IMR-90 (cell line): ENCODE measurements at regions not wholly inside any gene's neighbourhood (a gene's known extent, or its start where the extent isn't known, plus 50 kb on each side); places are given as distances from the start of the nearest gene placed in this dataset.

Experiments
- ATAC-seq: fragments of 200-7000 bp; cut with Tn5 transposase; 2 replicates; pipeline ENCODE4 v1.9.1; 2020; ENCODE audit warnings: low read depth, mild to moderate bottlenecking, moderate library complexity
- BruUV-seq: library from RNA; stranded (reverse); fragments of 400-500 nt; replicated peaks from 2 replicates; lab custom pipeline; 2021; lab: Mats Ljungman, UMichigan
- CTCF ChIA-PET: fragments of 300-600 bp; formaldehyde crosslinking; extraction: SDS; loops from one replicate; lab custom pipeline; 2021; ENCODE audit warnings: antibody characterized with exemption; lab: Yijun Ruan, JAX
- POLR2A ChIA-PET: fragments of 300-600 bp; sonication (Branson Sonifier 250); formaldehyde crosslinking; loops from one replicate; lab custom pipeline; 2022; ENCODE audit warnings: antibody characterized with exemption; ENCODE audit not compliant: unreplicated experiment; lab: Charles Lee
- DNase-seq: peaks from one replicate; pipeline ENCODE4 v3.0.0; 2013
- H2AFZ ChIP-seq: replicated peaks from 2 replicates; pipeline ENCODE3; 2013; ENCODE audit warnings: low read length, mild to moderate bottlenecking; ENCODE audit not compliant: poor library complexity
- H2AK5ac ChIP-seq: 2 replicates; pipeline ENCODE4 v1.6.1; 2013; ENCODE audit warnings: low read depth, low read length, inconsistent platforms
- H2AK9ac ChIP-seq: replicated peaks from 2 replicates; pipeline ENCODE3; 2013; ENCODE audit warnings: mild to moderate bottlenecking, low read depth, low read length, moderate library complexity; ENCODE audit not compliant: poor library complexity
- H2BK120ac ChIP-seq: 2 replicates; pipeline ENCODE4 v1.6.1; 2013; ENCODE audit warnings: low read depth, low read length, inconsistent platforms
- H2BK15ac ChIP-seq: 3 replicates; pipeline ENCODE4 v1.6.1; 2013; ENCODE audit warnings: low read depth, low read length, inconsistent platforms
- H2BK20ac ChIP-seq: 2 replicates; pipeline ENCODE4 v1.6.1; 2013; ENCODE audit warnings: low read depth, mild to moderate bottlenecking, inconsistent platforms, low read length, moderate library complexity
- H2BK5ac ChIP-seq: 2 replicates; pipeline ENCODE4 v1.6.1; 2013; ENCODE audit warnings: mild to moderate bottlenecking, low read depth, low read length, inconsistent platforms; ENCODE audit not compliant: poor library complexity, severe bottlenecking
- H3K14ac ChIP-seq: replicated peaks from 2 replicates; pipeline ENCODE4 v1.6.1; 2013; ENCODE audit warnings: low read depth, low read length, inconsistent platforms
- H3K18ac ChIP-seq: 2 replicates; pipeline ENCODE4 v1.6.1; 2013; ENCODE audit warnings: low read depth, low read length, control low read depth
- H3K23ac ChIP-seq: 2 replicates; pipeline ENCODE4 v1.6.1; 2013; ENCODE audit warnings: low read depth, low read length, inconsistent platforms
- H3K27ac ChIP-seq: 2 replicates; pipeline ENCODE4 v1.5.1; 2013; ENCODE audit warnings: mild to moderate bottlenecking, control low read depth, low read length; ENCODE audit not compliant: insufficient read depth
- H3K27me3 ChIP-seq: 2 replicates; pipeline ENCODE4 v1.6.1; 2013; ENCODE audit warnings: low read length; ENCODE audit not compliant: control insufficient read depth, insufficient read depth
- H3K36me3 ChIP-seq: 2 replicates; pipeline ENCODE4 v1.6.1; 2013; ENCODE audit warnings: low read length, mixed read lengths; ENCODE audit not compliant: control insufficient read depth, insufficient read depth
- H3K4ac ChIP-seq: 2 replicates; pipeline ENCODE4 v1.6.1; 2013; ENCODE audit warnings: low read depth, low read length, inconsistent platforms
- H3K4me1 ChIP-seq: 2 replicates; pipeline ENCODE4 v1.6.1; 2013; ENCODE audit warnings: low read length, mixed read lengths; ENCODE audit not compliant: control insufficient read depth, insufficient read depth
- H3K4me2 ChIP-seq: 2 replicates; pipeline ENCODE4 v1.6.1; 2013; ENCODE audit warnings: low read depth, mild to moderate bottlenecking, control low read depth, low read length, moderate library complexity
- H3K4me3 ChIP-seq: 2 replicates; pipeline ENCODE4 v1.5.1; 2013; ENCODE audit warnings: low read depth, mild to moderate bottlenecking, control low read depth, low read length, moderate library complexity; ENCODE audit not compliant: insufficient read depth
- H3K56ac ChIP-seq: 2 replicates; pipeline ENCODE4 v1.6.1; 2013; ENCODE audit warnings: low read length, inconsistent platforms; ENCODE audit not compliant: insufficient read depth; ENCODE audit errors: extremely low read depth
- H3K79me1 ChIP-seq, 2 experiments: 2 replicates each; pipeline ENCODE4 v1.6.1; 2013; ENCODE audit warnings: low read length in 2 of 2, inconsistent platforms in 1 of 2, low read depth in 1 of 2
- H3K9ac ChIP-seq: 2 replicates; pipeline ENCODE4 v1.6.1; 2013; ENCODE audit warnings: low read depth, low read length, control low read depth
- H3K9me1 ChIP-seq: 2 replicates; pipeline ENCODE4 v1.6.1; 2013; ENCODE audit warnings: low read length, inconsistent platforms; ENCODE audit not compliant: insufficient read depth
- H3K9me3 ChIP-seq: 2 replicates; pipeline ENCODE4 v1.6.1; 2013; ENCODE audit warnings: low read length; ENCODE audit not compliant: control insufficient read depth, insufficient read depth
- H4K20me1 ChIP-seq: 2 replicates; pipeline ENCODE4 v1.6.1; 2013; ENCODE audit warnings: low read length, inconsistent platforms; ENCODE audit not compliant: insufficient read depth
- H4K5ac ChIP-seq: 2 replicates; pipeline ENCODE4 v1.6.1; 2013; ENCODE audit warnings: mild to moderate bottlenecking, low read depth, low read length, control low read depth
- H4K8ac ChIP-seq, 2 experiments: 2 replicates each; pipeline ENCODE4 v1.6.1; 2013; ENCODE audit warnings: low read depth in 2 of 2, low read length in 2 of 2, control low read depth in 1 of 2, inconsistent platforms in 1 of 2
- H4K91ac ChIP-seq: 2 replicates; pipeline ENCODE4 v1.6.1; 2013; ENCODE audit warnings: low read depth, low read length, inconsistent platforms; ENCODE audit not compliant: insufficient read depth
- BHLHE40 ChIP-seq: fragments of 150-350 bp; IDR thresholded peaks from 2 replicates; pipeline ENCODE4 v1.6.1; 2016; ENCODE audit warnings: mild to moderate bottlenecking, low read depth, low read length
- CEBPB ChIP-seq: IDR thresholded peaks from 2 replicates; pipeline ENCODE4 v1.6.1; 2012; ENCODE audit warnings: low read depth, low read length, improper control_type of control experiment
- CHD1 ChIP-seq: IDR thresholded peaks from 2 replicates; pipeline ENCODE4 v1.6.1; 2012; ENCODE audit warnings: low read depth, low read length, improper control_type of control experiment
- MAFK ChIP-seq: IDR thresholded peaks from 2 replicates; pipeline ENCODE4 v1.6.1; 2012; ENCODE audit warnings: low read depth, low read length, improper control_type of control experiment
- MXI1 ChIP-seq: IDR thresholded peaks from 2 replicates; pipeline ENCODE4 v1.6.1; 2012; ENCODE audit warnings: low read depth, mild to moderate bottlenecking, low read length, moderate library complexity, borderline replicate concordance
- NFE2L2 ChIP-seq: fragments of 150-350 bp; IDR thresholded peaks from 2 replicates; pipeline ENCODE4 v1.6.1; 2016; ENCODE audit warnings: low read depth, mild to moderate bottlenecking, low read length
- RAD21 ChIP-seq: IDR thresholded peaks from 2 replicates; pipeline ENCODE4 v1.6.1; 2012; ENCODE audit warnings: low read length, improper control_type of control experiment
- RCOR1 ChIP-seq: IDR thresholded peaks from 2 replicates; pipeline ENCODE4 v1.6.1; 2012; ENCODE audit warnings: mild to moderate bottlenecking, low read length, improper control_type of control experiment; ENCODE audit not compliant: insufficient replicate concordance
- SMC3 ChIP-seq: fragments of 150-350 bp; IDR thresholded peaks from 2 replicates; pipeline ENCODE4 v1.6.1; 2016; ENCODE audit warnings: low read depth, mild to moderate bottlenecking, antibody characterized with exemption, low read length, moderate library complexity
- WGBS, 2 experiments: methylation state at CpG; one replicate each; pipeline versions ENCODE4 v1.1.5 to v1.1.7; 2013; ENCODE audit warnings: missing lambda C conversion rate in 2 of 2; ENCODE audit not compliant: insufficient read length in 1 of 2; ENCODE audit errors: extremely low coverage in 2 of 2; 5-methylcytosine and 5-hydroxymethylcytosine counted together
- dilution Hi-C: fragments of 300-500 bp; cut with HindIII; formaldehyde crosslinking; loops from one replicate; pipeline ENCODE4 v1.14.3; 2018; ENCODE audit warnings: low sequenced_read_pairs; ENCODE audit not compliant: unreplicated experiment
- in situ Hi-C: fragments of 300-500 bp; cut with MboI; formaldehyde crosslinking; loops from 3 replicates; pipeline ENCODE4 v1.14.3; 2019; ENCODE audit warnings: low sequenced_read_pairs, inconsistent platforms, mixed read lengths
- intact Hi-C: fragments of 100-400 bp; cut with micrococcal nuclease; formaldehyde crosslinking; loops from 2 replicates; pipeline ENCODE4 v1.10.0; 2022
- TF ChIP-seq, protein P1 (sequence below): conservative IDR thresholded peaks from 2 replicates; pipeline ENCODE4 v1.5.1; 2012; ENCODE audit warnings: mild to moderate bottlenecking, low read depth, low read length, improper control_type of control experiment
- TF ChIP-seq, protein P2 (sequence below): fragments of 150-350 bp; IDR thresholded peaks from 2 replicates; pipeline ENCODE4 v1.6.1; 2017; ENCODE audit warnings: mild to moderate bottlenecking, antibody characterized with exemption, low read length, low read depth

DNA sequence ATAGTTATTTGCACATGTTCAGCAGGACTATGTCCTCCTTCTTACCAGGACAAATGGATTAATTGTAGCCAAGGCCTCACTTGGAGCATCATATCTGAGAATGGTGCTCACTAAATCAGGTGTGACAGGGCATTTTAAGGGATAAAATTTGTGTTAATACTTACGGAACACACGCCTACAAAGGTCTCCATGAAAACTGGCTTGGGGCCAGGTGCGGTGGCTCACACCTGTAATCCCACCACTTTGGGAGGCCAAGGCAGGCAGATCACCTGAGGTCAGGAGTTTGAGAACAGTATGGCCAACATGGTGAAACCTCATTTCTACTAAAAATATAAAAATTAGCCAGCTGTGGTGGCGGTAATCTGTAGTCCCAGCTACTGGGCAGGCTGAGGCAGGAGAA lies 75.1 kb upstream of the CAPZB start:
- in situ Hi-C loops (no loop called here), dilution Hi-C loops (no loop called here), intact Hi-C loops (no loop called here)
- Histone ChIP-seq H3K36me3 (no peaks in the 10 kb centered on the region), H2BK120ac (peak overlapping the region; percentile 30; the same call in 1 of the 2 replicates), H3K79me1 (no peaks in the 10 kb centered on the region), H3K4me2 (no peak overlapping the region), H3K14ac (no peak overlapping the region), H3K18ac (no peak overlapping the region), H2AK9ac (no peak overlapping the region), H4K8ac (no peak overlapping the region), H4K20me1 (no peaks in the 10 kb centered on the region), H3K23ac (no peak overlapping the region), H4K5ac (no peak overlapping the region), H2BK20ac (0 out of 2 replicates have a peak overlapping the region, but pooled peaks have one; percentile 52), H3K27me3 (no peaks in the 10 kb centered on the region), H2AK5ac (no peak overlapping the region; the same call in 1 of the 2 replicates), H4K91ac (no peak overlapping the region), H3K4me3 (no peak overlapping the region), H3K56ac (no peak overlapping the region), H3K27ac (no peak overlapping the region), H3K9me3 (no peaks in the 10 kb centered on the region), H3K4ac (no peak overlapping the region), H3K9me1 (0 out of 2 replicates have a peak, but pooled peaks cover 2% of the 10 kb centered on the region), H2BK15ac (no peak overlapping the region), H3K4me1 (peaks cover 5% of the 10 kb centered on the region; the same call in 1 of the 2 replicates), H2BK5ac (no peak overlapping the region), H2AFZ (no peak overlapping the region), H3K9ac (no peak overlapping the region)
- TF ChIP-seq RCOR1 (no peak), MXI1 (no peak), CHD1 (no peak), RAD21 (no peak), BHLHE40 (no peak), SMC3 (no peak), NFE2L2 (no peak), MAFK (no peak), CEBPB (no peak)
- TF ChIP-seq, protein P1, sequence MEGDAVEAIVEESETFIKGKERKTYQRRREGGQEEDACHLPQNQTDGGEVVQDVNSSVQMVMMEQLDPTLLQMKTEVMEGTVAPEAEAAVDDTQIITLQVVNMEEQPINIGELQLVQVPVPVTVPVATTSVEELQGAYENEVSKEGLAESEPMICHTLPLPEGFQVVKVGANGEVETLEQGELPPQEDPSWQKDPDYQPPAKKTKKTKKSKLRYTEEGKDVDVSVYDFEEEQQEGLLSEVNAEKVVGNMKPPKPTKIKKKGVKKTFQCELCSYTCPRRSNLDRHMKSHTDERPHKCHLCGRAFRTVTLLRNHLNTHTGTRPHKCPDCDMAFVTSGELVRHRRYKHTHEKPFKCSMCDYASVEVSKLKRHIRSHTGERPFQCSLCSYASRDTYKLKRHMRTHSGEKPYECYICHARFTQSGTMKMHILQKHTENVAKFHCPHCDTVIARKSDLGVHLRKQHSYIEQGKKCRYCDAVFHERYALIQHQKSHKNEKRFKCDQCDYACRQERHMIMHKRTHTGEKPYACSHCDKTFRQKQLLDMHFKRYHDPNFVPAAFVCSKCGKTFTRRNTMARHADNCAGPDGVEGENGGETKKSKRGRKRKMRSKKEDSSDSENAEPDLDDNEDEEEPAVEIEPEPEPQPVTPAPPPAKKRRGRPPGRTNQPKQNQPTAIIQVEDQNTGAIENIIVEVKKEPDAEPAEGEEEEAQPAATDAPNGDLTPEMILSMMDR, result no peak
- TF ChIP-seq, protein P2, sequence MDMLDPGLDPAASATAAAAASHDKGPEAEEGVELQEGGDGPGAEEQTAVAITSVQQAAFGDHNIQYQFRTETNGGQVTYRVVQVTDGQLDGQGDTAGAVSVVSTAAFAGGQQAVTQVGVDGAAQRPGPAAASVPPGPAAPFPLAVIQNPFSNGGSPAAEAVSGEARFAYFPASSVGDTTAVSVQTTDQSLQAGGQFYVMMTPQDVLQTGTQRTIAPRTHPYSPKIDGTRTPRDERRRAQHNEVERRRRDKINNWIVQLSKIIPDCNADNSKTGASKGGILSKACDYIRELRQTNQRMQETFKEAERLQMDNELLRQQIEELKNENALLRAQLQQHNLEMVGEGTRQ, result no peak
- DNase-seq (no peak), ATAC-seq (no peak)
- no CpG with 5 or more reads among the region's 4 CpGs for WGBS, 2 experiments
- ChIA-PET CTCF (no interaction called here), POLR2A (no interaction called here)
- BruUV-seq, result no TSS peak
